H1 (cell line): ENCODE measurements at regions not wholly inside any gene's neighbourhood (a gene's known extent, or its start where the extent isn't known, plus 50 kb on each side); places are given as distances from the start of the nearest gene placed in this dataset.

ENCODE experiments used
- ATF3 ChIP-seq: IDR thresholded peaks from 2 replicates; pipeline ENCODE4 v1.6.1; 2011; ENCODE audit warnings: low read depth, mild to moderate bottlenecking, low read length; ENCODE audit not compliant: insufficient read depth
- CHD7 ChIP-seq: fragments of 300-600 bp; sonication (generic); IDR thresholded peaks from 2 replicates; pipeline ENCODE4 v1.7.1; 2012; ENCODE audit warnings: low read length, moderate library complexity, mild to moderate bottlenecking, inconsistent platforms; ENCODE audit not compliant: insufficient replicate concordance
- EP300 ChIP-seq, 2 experiments: IDR thresholded peaks; 1 replicate in 1 of 2; 2 replicates in 1 of 2; pipeline ENCODE4 v1.6.1; 2011 to 2012; ENCODE audit warnings: low read depth in 2 of 2, low read length in 2 of 2, mild to moderate bottlenecking in 2 of 2, borderline replicate concordance in 1 of 2, inconsistent platforms in 1 of 2, moderate library complexity in 1 of 2
- GTF2F1 ChIP-seq: IDR thresholded peaks from 2 replicates; pipeline ENCODE4 v1.6.1; 2012; ENCODE audit warnings: low read depth, low read length, improper control_type of control experiment, borderline replicate concordance
- KDM5A ChIP-seq: fragments of 200-600 bp; IDR thresholded peaks from 2 replicates; pipeline ENCODE4 v1.7.1; 2012; ENCODE audit warnings: mild to moderate bottlenecking, low read length, inconsistent platforms, mixed read lengths
- NANOG ChIP-seq: IDR thresholded peaks from 2 replicates; pipeline ENCODE4 v1.6.1; 2011; ENCODE audit warnings: low read length, low read depth, mild to moderate bottlenecking, inconsistent platforms; ENCODE audit not compliant: insufficient read depth, poor library complexity, severe bottlenecking
- RBBP5 ChIP-seq: IDR thresholded peaks from 2 replicates; pipeline ENCODE4 v1.7.1; 2012; ENCODE audit warnings: low read depth, mild to moderate bottlenecking, inconsistent platforms, low read length, moderate library complexity, borderline replicate concordance
- SP1 ChIP-seq: IDR thresholded peaks from 2 replicates; pipeline ENCODE4 v1.6.1; 2011; ENCODE audit warnings: low read depth, low read length
- SUZ12 ChIP-seq: fragments of 200-600 bp; sonication (generic); IDR thresholded peaks from 2 replicates; pipeline ENCODE4 v1.6.1; 2012; ENCODE audit warnings: mild to moderate bottlenecking, inconsistent platforms, low read length, moderate library complexity, mixed read lengths

DNA sequence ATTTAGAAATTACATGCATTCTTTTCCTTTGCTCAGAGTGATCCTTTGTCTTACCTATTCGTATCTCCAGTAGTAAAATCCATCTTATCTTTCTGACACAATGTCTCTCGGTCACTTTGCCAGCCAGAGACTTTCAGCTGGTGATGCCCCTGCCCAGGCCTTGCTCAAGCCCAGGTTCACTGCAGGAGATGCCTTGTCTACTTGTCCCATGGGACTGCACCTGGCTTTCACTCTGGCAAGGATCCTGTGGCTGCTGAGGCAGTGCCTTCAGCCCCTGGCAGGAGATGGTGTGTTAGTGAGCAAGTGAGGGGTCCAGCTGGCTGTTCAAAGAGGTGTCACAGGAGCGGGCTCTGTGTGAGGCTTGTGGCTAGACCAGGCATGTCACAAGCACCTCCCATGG is 1268.9 kb downstream of the OTOL1 start (continued):
- TF ChIP-seq CHD7 (no peak), NANOG (no peak), RBBP5 (no peak), ATF3 (no peak), EP300 (IDR thresholded peaks at IDR 0.05; ENCODE audit: borderline replicate concordance in 1 of 2, low read depth in 2 of 2, low read length in 2 of 2) (no peak), KDM5A (no peak), GTF2F1 (no peak), SUZ12 (no peak), SP1 (no peak)
